ENCODE measurements at regions not wholly inside any gene's neighbourhood (a gene's known extent, or its start where the extent isn't known, plus 50 kb on each side); places are given as distances from the start of the nearest gene placed in this dataset.

- Histone ChIP-seq H2BK15ac (ENCODE audit: low read depth, low read length) (no peak overlapping the region), H3K27ac (ENCODE audit: insufficient read length, low read depth, low read length) (no peak overlapping the region), H3K14ac (ENCODE audit: insufficient read depth, low read length) (no peak overlapping the region), H2BK20ac (ENCODE audit: low read depth, low read length, poor library complexity, severe bottlenecking) (no peak overlapping the region), H4K20me1 (ENCODE audit: control insufficient read depth, insufficient read depth, insufficient read length) (no peaks in the 10 kb centered on the region), H3K27me3 (ENCODE audit: insufficient read depth, low read length) (no peaks in the 10 kb centered on the region), H3K4me2 (ENCODE audit: insufficient read depth, insufficient read length, low read length) (no peak overlapping the region), H4K5ac (ENCODE audit: insufficient read length, low read depth, low read length) (no peak overlapping the region), H3K9ac (ENCODE audit: extremely low read depth, insufficient read length, low read length) (no peak overlapping the region), H4K91ac (ENCODE audit: insufficient read length, low read depth, low read length) (no peak overlapping the region), H3K18ac (ENCODE audit: insufficient read length, low read depth, low read length) (no peak overlapping the region), H3K4ac (ENCODE audit: low read depth, low read length) (no peak overlapping the region), H3K9me3 (ENCODE audit: control insufficient read depth, low read depth, low read length) (no peaks in the 10 kb centered on the region), H3K79me2 (ENCODE audit: insufficient read depth, low read length) (no peaks in the 10 kb centered on the region), H3K79me1 (ENCODE audit: insufficient read depth, low read depth, low read length, poor library complexity, severe bottlenecking) (no peaks in the 10 kb centered on the region), H3T11ph (ENCODE audit: low read length) (no peak overlapping the region), H2AK5ac (ENCODE audit: insufficient read length, low read length) (no peak overlapping the region), H2AFZ (ENCODE audit: low read length) (no peak overlapping the region), H4K8ac (replicated peaks; ENCODE audit: insufficient read length, low read depth, low read length) (no peak overlapping the region), H2BK120ac (ENCODE audit: low read depth, low read length, poor library complexity, severe bottlenecking) (no peak overlapping the region), H3K56ac (ENCODE audit: insufficient read length, low read depth, low read length) (no peak overlapping the region), H3K4me1 (ENCODE audit: insufficient read depth, low read length) (peaks cover 8% of the 10 kb centered on the region), H2BK12ac (ENCODE audit: insufficient read length, low read depth, low read length) (no peak overlapping the region), H3K23me2 (ENCODE audit: insufficient read length, low read depth, low read length, poor library complexity, severe bottlenecking) (no peaks in the 10 kb centered on the region), H2BK5ac (ENCODE audit: insufficient read length, low read length) (no peak overlapping the region), H3K23ac (ENCODE audit: insufficient read length, low read depth, low read length) (no peak overlapping the region)
- peaks cover 36 to 39% of the 10 kb centered on the region in 2 experiments for H3K4me1 Mint-ChIP-seq
- no peaks in the 10 kb centered on the region for H3K36me3 Mint-ChIP-seq (ENCODE audit: insufficient read depth in 1 of 3, low read depth in 3 of 3)
- H3K4me3 Mint-ChIP-seq, result no peak overlapping the region
- no peak for DNase-seq
- no peak for TF ChIP-seq CTCF (conservative IDR thresholded peaks at IDR 0.05)
- no CpG with 5 or more reads among the region's 3 CpGs for WGBS (ENCODE audit: extremely low coverage, insufficient read length, low lambda C conversion rate)
- peak overlapping the region in 1 of 3 experiments; percentile 36; a peak in 2 of 7 replicates for H3K27ac Mint-ChIP-seq
- no peaks in the 10 kb centered on the region for H3K27me3 Mint-ChIP-seq (ENCODE audit: low read depth)
- H3K9me3 Mint-ChIP-seq, result no peaks in the 10 kb centered on the region
Measured at GRCh38 chr13:99652901-99653300, 151.6 kb downstream of the TM9SF2 start.

Data from H9 (cell line).